ENCODE measurements at regions not wholly inside any gene's neighbourhood (a gene's known extent, or its start where the extent isn't known, plus 50 kb on each side); places are given as distances from the start of the nearest gene placed in this dataset.
"Not testable (repeated sequence)": the region's sequence is repeated elsewhere in the genome, so short reads cannot be mapped to it uniquely, and the experiment has no call there.

GRCh38 chr12:31162896-31163560, 89.4 kb downstream of the DDX11 start:
- not testable (repeated sequence) for DNase-seq

GRCh38 chr12:31174293-31174692, 100.6 kb downstream of the DDX11 start:
- not testable (repeated sequence) for DNase-seq

GRCh38 chr12:31177514-31177913, 103.9 kb downstream of the DDX11 start:
- not testable (repeated sequence) for DNase-seq

- DNase-seq, result not testable (repeated sequence)
These were observed 105.2 kb downstream of the DDX11 start for GRCh38 chr12:31178875-31179274.

GRCh38 chr12:31179627-31180237, 106.1 kb downstream of the DDX11 start:
- not testable (repeated sequence) for DNase-seq

GRCh38 chr12:31182571-31182970, 108.9 kb downstream of the DDX11 start:
- not testable (repeated sequence) for DNase-seq

GRCh38 chr12:31183107-31183506, 109.4 kb downstream of the DDX11 start:
- DNase-seq, result not testable (repeated sequence)

- not testable (repeated sequence) for DNase-seq
These were observed 110.2 kb downstream of the DDX11 start for GRCh38 chr12:31183899-31184298.

GRCh38 chr12:31184667-31185066, 111.0 kb downstream of the DDX11 start:
- not testable (repeated sequence) for DNase-seq

GRCh38 chr12:31192689-31193088, 119.0 kb downstream of the DDX11 start:
- DNase-seq, result not testable (repeated sequence)

GRCh38 chr12:31195620-31196019, 122.0 kb downstream of the DDX11 start:
- DNase-seq, result not testable (repeated sequence)

GRCh38 chr12:31199476-31199875, 125.8 kb downstream of the DDX11 start:
- not testable (repeated sequence) for DNase-seq

GRCh38 chr12:31201382-31201781, 124.6 kb downstream of the SINHCAF start:
- DNase-seq, result no peak

- no peak for DNase-seq
These were observed 122.7 kb downstream of the SINHCAF start for GRCh38 chr12:31203261-31203660.

GRCh38 chr12:31205054-31205453, 120.9 kb downstream of the SINHCAF start:
- DNase-seq, result peak; percentile 58

- no peak for DNase-seq
These were observed 119.8 kb downstream of the SINHCAF start for GRCh38 chr12:31206038-31206670.

GRCh38 chr12:31207799-31208465, 118.0 kb downstream of the SINHCAF start:
- peak; percentile 16 for DNase-seq

GRCh38 chr12:31210104-31210503, 115.8 kb downstream of the SINHCAF start:
- no peak for DNase-seq

GRCh38 chr12:31210541-31210940, 115.4 kb downstream of the SINHCAF start:
- no peak for DNase-seq

- DNase-seq, result no peak
These were observed 111.1 kb downstream of the SINHCAF start for GRCh38 chr12:31214626-31215517.

- no peak for DNase-seq
These were observed 110.3 kb downstream of the SINHCAF start for GRCh38 chr12:31215518-31216232.

- DNase-seq, result no peak
These were observed 109.5 kb downstream of the SINHCAF start for GRCh38 chr12:31216479-31216878.
